Upper lobe of left lung (tissue), 4 donors: ENCODE measurements at regions not wholly inside any gene's neighbourhood (a gene's known extent, or its start where the extent isn't known, plus 50 kb on each side); places are given as distances from the start of the nearest gene placed in this dataset.

ENCODE experiments used
- POLR2AphosphoS5 ChIP-seq, 2 donors: sonication (generic); formaldehyde crosslinking; IDR thresholded peaks; one replicate each; pipeline ENCODE4 v1.5.1; 2017; ENCODE audit warnings: antibody characterized with exemption in 2 of 2
- TF ChIP-seq, protein P1 (sequence below), 6 experiments: fragments of 450-650 bp in 4 of 6; fragments of 200-600 bp in 2 of 6; sonication (generic) in 2 of 6; IDR thresholded peaks; one replicate each; pipeline ENCODE4 v1.5.1; 2016 to 2019; ENCODE audit warnings: antibody characterized with exemption in 6 of 6

DNA sequence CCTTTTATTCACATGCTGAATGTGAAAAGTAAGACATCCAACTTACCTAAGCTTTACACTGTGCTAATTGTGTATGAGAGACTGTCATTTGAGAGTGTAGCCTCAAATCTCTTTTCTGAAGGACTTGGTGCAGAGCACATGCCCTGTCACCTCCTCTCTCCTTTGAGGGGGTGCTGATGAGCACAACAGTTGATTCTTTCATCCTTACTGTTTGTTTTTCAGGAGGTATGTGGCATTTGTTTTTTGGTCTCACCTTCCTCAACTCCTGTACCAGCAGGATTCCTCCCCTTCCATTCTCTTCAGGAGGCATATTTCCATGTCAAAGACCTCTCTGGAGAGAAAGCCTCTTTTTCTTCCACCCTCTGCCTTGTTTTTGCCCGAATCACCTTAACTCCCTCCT is 252.6 kb upstream of the CITED2 start:
- TF ChIP-seq, protein P1, sequence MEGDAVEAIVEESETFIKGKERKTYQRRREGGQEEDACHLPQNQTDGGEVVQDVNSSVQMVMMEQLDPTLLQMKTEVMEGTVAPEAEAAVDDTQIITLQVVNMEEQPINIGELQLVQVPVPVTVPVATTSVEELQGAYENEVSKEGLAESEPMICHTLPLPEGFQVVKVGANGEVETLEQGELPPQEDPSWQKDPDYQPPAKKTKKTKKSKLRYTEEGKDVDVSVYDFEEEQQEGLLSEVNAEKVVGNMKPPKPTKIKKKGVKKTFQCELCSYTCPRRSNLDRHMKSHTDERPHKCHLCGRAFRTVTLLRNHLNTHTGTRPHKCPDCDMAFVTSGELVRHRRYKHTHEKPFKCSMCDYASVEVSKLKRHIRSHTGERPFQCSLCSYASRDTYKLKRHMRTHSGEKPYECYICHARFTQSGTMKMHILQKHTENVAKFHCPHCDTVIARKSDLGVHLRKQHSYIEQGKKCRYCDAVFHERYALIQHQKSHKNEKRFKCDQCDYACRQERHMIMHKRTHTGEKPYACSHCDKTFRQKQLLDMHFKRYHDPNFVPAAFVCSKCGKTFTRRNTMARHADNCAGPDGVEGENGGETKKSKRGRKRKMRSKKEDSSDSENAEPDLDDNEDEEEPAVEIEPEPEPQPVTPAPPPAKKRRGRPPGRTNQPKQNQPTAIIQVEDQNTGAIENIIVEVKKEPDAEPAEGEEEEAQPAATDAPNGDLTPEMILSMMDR (IDR thresholded peaks at IDR 0.05), result no peak
- TF ChIP-seq POLR2AphosphoS5 (IDR thresholded peaks at IDR 0.05), result no peak
